HG02763 (cell line): ENCODE measurements at regions not wholly inside any gene's neighbourhood (a gene's known extent, or its start where the extent isn't known, plus 50 kb on each side); places are given as distances from the start of the nearest gene placed in this dataset.
"Not testable (repeated sequence)": the region's sequence is repeated elsewhere in the genome, so short reads cannot be mapped to it uniquely, and the experiment has no call there.

Source experiments
- ATAC-seq: cut with Tn5 transposase; IDR thresholded peaks from one replicate; pipeline ENCODE4 v1.9.1; 2021; ENCODE audit warnings: mild to moderate bottlenecking, moderate library complexity; ENCODE audit not compliant: unreplicated experiment

DNA sequence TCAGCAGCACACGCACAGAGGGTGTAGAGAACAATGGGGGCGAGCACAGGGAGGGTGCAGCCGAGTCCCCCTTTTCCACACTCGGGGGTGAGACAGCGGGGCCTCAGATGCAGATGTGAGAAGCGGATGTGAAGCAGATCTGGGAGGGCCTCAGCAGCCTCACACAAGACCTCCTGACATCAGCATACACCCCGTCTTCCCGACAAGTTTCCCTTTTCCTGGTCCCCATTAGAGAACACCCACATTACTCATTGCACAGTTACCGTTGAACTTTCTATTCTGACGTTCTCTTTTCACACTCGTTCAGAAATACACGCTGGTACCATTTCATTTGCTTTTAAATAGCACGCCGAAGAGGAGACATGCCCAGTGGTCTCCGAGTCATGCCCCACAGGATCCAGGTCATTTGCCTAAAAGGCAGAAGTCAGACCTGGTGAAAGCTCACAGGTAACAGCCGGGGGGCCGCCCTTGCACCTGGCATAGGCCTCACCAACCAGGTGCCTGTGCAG lies 129.5 kb upstream of the ID2 start:
- ATAC-seq = peak; percentile 29

DNA sequence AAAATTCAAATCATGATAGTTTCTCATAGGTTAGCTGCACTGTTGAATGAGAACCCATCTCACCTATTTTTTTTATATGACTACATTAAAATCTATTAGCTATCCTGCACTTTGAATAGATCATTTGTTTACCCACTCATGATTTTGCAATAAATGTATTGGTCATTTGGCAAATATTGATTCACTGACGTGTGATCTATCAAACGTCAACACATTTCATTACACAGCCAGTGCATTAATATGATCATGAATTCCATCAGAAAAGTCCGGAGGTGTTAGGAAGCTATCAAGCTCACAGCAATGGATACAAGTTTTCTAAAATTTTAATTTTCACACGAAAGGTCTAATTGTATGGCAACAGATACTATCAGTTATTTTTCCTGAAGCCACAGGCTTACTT lies 128.2 kb upstream of the ID2 start:
- no peak for ATAC-seq

DNA sequence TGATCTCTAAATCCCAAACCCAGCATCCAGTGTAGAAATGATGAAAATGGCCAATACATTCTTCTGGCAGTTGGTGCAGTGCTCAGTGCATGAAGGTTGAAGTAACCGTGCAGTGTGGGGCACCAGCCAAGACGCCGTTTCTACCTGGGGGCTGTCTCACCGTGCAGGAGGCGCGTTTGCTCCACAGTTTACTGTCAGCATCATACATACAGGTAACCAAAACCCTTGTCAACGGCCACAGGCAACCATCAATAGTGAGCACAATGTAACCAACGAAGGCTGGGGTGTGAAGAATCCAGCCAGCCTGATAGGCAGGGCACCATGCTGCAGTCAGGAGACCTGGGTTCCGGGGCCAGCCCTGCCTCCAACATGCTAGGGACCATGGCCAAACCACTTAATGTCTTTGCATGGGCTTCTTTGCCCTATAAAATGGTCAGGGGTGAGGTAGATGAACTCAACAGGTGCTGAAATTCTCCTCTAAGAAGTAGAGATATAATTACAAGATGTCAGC lies 127.5 kb upstream of the ID2 start:
- no peak for ATAC-seq

DNA sequence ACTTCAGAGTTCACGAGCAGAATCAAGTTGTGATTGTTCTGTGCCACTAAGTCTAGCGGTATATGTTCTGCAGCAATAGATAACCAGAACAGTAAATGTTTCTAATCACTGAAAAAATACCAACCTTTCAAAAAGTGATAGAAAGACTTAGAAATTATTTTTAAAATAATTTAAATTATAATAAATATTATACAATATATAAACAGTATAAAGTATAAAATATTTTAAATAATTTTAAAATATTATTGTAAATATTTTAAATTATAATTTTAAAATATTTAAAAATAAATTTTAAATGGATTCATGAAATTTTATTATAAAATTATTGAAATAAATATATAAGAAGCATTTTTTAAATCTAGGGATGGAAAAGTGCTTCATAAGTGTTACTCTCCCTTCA lies 126.3 kb upstream of the ID2 start:
- ATAC-seq = no peak

DNA sequence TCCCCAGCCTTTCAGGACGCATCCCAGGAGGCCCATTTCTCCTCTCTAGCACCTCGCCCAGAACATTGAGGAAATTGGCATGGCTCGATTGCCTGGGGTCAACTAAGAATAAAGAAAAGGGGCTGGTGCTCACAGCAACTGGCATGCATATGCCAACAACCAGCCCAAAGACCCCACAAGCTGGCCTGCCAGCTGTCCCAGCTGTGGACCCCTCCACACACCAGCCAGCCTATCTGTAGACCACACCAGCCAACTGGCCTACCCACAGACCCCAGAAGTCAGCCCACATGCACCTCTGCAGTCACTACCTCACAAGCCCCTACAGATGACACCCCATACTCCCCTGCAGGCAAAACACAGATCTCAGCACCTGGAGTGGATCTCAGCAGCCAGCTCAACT lies 123.8 kb upstream of the ID2 start:
- no peak for ATAC-seq

DNA sequence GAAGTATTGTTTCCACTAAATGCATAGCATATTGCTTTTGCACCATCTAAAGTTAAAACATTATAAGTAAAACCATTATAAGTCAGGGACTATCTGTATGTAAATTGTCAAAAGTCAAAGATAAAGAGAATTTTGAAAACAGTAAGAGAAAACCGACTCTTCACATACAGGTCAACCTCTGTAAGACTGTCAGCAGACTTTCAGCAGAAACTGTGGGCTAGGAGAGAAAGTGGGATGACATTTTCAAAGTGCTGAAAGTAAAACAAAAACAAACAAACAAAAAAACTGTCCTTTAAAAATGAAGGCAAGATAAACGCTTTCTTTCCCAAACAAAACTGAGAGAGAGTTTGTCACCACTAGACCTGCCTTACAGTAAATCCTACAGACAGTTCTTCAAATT lies 122.9 kb upstream of the ID2 start:
- ATAC-seq = no peak

DNA sequence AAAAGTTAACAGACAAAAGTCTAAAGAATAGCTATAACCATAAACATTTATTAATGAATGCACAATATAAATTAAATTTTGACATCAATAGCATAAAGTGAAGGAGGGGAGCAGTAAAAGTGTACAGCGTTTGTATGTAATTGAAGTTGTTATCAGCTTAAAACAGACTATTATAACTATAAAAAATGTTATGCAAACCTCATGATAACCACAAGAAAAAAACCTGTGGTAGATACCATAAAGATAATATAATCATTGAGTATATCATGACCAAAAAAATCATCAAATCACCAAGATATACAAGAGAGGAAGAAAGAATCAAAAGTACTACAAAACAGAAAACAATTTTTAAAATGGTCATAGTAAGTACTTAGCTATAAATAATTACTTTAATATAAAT lies 122.1 kb upstream of the ID2 start:
- ATAC-seq = no peak

DNA sequence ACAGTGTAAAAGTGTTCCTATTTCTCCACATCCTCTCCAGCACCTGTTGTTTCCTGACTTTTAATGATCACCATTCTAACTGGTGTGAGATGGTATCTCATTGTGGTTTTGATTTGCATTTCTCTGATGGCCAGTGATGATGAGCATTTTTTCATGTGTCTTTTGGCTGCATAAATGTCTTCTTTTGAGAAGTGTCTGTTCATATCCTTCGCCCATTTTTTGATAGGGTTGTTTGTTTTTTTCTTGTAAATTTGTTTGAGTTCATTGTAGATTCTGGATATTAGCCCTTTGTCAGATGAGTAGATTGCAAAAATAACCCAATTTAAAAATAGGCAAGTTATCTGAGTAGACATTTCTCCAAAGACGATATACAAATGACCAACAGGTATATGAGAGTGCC lies 120.2 kb upstream of the ID2 start:
- not testable (repeated sequence) for ATAC-seq

DNA sequence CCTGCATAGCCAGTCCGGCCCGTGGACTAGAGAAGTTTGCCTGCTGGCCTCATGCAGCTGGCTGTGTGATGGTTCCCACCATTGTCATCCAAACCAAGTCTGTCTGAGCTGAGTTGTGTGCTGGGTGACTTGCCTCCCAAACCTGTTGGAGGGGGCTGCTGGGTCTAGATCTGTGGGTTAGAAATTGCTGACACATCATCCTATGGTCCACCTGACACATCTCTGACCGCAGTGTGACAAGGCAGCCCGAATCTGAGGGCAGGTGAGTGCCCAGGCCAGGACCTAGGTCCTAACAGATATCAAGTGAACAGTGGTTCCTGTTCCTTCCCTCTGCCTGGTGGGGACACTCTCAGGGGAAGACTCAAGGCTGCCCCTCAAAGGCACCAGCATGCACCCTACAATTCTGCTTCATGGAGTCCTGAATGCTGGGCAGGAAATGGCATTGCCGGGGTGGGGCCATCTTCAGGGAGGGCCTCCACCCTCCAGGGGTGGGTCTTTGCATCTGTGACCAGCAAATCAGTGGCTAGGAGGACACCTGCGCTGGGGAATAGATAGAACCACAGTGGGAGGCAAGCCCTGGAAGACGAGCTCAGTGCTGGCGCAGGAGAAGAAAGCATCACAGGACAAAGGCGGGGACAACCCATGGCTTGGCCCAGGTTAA lies 117.9 kb upstream of the ID2 start:
- no peak for ATAC-seq

DNA sequence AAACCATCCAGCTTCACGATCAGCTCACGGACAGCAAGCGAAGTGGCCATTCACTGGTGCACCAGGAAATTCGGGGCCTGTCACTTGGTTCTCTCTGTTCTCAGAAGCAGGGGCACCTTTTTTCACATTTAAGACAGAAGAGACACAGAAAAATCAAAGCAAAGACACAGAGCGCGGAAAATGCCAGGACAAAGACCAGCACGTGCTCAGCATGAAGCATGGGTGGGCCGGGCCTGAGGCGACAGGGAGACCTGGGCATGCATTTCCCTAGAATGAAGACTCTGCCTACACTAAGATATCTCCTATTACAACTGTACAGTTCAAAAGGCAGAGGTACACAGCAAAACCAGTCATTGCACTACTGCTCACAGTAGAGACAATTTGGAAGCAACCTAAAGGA lies 117.4 kb upstream of the ID2 start:
- no peak for ATAC-seq

DNA sequence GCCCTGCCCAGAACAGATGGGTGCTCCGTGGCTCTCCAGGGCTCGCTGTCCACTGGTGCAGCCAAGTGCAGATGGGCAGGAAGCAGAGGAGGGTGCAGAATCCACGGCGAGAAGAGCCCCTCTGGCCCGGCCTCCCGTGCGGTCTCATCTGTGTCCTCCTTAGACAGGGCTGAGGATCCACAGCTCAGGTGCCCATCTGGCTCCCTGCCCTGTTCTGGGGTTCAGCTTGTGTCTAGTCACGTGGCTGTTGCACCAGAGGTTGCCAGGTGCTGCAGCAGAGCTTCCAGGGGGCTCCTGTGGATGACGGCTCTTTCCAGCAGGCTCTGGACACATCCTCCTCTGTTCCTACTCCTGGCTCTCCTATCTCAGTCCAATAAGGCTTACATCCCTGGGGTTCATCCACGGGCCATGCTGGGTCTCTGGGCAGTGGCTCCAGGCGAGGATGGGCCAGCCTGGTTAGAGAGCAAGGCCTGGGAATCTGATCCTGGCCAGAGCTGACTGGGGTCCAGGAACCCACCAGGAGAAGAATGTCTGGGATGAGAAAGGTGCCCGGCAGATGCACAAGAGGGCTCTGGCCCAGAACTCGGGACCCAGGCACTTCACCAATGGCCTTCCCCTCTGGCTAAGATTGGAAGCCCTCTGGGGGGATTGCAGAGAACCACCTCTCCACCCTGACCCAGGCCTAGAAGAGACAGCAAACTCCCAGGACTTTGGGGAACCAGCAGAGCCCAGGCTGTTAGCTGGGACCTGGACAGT lies 116.3 kb upstream of the ID2 start:
- ATAC-seq = no peak

DNA sequence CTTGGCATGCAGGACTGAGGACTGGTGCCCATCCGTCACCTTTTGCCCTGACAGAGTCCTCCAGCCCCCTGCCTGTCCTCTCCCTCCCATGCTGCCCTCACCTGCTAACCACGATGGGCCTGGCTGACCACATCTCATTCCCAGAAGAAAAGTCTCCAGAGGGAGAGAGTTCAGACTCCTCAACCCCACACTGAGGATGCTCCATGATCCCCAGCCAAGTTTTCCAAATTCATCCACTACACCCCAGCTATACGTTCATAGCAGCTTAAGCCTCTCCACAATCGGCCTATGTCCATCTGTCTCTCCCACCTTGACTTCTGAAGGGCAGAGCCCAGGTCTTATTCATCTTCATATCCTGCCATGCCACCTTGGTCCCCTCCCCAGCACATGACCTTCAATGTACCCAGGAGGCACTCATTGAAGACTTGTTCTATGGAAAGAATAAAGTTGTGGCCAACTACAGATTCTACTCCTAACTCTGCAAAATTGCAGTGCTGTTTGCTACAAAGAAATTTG lies 115.6 kb upstream of the ID2 start:
- no peak for ATAC-seq

DNA sequence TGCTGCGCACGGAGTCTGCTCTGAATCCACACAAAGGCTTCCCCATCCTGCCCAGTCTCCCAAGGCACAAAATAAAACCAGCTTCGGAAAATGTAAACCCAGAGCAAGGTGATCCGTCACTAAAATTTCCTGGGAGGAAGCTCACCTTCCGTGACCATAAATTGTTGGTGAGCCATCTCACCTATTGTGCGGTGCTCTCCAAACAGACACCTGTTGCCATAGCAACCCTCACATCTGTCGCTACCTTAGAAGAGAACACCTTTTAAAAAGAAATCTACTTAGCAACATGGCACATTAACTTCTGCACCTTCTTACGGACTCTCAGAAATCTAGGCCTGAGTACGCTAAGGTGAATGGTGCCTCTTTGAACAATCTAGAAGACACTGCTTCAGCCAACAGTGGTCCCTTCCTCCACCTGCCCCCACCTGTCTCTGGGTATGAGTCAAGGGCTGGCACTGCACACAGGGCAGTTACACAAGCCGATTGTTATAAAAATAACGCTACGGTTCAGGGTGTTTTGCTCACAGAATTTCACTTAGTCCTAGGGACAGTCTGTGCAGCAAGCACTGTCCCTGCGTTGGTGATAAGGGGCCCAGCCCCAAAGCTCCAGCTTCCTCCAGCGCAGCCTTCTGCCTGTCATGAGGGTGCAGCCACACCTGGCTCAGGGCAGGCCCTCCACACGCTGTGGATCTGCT lies 114.9 kb upstream of the ID2 start:
- no peak for ATAC-seq

DNA sequence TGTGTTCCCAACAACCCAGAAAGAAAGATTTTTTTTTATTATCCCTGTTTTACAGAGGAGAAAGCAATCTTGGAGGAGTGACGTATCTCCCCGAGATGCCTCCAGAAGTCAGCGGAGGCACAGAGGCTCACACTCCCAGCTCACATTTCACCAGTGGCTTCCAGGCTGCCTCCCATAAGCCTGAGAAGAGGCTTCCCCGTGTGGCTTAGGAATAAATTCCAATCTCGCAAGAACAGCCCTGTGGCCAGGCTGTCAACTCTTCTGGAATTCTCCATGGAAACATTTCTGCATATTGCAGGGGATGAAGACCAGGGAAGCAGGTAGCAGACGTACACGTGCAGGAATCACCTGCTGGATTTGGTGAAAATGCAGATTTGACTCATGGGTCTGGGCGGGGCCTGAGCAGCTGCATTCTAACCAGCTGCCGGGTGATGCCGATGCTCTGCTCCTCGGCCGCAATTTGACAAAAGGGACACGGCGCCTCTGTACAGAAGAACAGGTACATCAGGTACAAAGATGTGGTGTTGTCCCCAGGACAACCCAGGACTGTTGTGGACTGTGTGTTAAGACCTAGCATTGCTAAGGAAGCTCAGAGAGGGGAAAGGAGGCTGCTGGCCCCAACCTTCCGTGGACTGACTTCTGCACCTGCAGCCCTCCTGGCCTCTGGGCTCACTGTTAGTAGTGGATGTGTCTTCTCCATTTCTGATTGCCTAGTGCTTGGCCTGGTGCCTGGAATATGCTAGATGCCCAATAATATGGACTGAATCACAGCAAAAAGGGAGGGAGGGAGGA lies 114.2 kb upstream of the ID2 start:
- no peak for ATAC-seq

DNA sequence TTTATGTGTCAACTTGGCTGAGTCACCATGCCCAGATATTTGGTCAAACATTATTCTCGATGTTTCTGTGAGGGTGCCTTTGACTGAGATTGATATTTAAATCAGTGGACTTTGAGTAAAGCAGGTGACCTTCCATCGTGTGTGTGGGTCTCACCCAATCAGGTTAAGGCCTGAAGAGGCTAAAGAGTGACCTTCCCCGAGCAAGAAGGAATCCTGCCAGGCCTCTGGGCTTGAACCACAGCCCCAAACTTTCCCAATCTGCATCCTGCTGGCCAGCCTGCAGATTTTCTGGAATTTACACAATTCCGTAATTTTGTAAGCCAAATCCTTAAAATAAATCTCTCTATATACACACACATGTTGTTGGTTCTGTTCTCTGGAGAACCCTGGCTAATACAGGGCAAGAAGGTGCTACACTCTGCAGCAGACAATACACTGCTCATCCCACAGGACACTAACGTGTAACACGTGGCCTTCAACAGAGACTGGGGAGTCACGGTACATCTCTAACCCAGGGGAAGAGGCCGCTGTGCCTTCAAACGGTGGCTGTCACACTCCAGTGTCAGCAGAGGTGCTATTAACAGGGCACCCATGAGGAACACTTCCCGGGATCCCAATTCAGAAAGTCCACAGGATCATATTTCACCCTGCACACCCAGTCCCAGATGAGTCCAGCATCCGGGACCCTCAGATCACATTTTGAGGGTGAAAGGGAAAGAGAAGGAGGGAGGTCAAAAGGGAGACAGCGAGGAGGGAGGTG lies 113.1 kb upstream of the ID2 start:
- ATAC-seq = no peak

DNA sequence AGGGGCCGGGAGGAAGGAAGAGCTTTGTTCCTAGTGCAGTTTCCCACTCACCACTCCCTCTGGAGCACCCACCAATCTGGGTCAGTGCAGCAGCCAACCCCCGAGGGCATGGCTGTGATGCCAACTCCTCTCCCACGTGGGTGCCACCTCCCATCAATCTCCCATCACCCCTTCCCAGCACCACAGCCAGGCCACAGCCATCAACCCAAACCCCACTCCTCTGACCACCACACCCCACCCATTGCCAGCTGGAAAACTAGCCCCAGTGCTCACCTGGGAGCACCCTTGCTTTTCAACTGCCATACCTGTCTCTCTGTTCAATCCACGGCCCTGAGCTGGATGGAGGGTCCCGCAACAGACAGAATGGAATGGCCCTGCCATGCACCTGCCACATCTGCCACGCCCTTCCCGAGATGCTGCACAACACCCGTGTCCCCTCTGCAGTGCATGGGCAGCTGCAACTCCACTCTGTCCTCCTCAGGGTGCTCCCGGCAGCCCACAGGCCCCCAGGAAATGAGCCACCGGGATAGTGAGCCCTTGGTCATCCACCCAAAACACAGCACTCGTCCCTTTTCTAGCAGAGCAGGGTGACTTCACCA lies 112.4 kb upstream of the ID2 start:
- no peak for ATAC-seq

DNA sequence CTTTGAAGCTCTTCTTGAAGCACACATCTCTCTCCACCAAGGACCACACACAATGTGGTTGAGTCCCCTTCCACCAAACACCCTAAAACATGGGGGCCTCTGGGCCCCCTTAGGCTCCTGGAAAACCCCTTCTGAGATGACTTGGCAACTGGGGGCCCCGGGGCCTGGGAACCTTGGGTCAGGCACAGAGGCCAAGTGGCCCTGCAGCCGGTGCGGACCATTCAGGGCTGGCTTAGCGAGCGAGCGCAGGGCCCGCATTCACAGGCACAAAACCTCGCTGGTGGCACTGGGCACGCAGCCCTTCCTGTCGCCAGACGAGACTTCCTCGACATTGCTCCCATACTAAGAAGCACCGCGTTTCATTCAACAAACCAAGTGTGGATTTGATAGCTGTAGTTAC lies 111.2 kb upstream of the ID2 start:
- no peak for ATAC-seq

DNA sequence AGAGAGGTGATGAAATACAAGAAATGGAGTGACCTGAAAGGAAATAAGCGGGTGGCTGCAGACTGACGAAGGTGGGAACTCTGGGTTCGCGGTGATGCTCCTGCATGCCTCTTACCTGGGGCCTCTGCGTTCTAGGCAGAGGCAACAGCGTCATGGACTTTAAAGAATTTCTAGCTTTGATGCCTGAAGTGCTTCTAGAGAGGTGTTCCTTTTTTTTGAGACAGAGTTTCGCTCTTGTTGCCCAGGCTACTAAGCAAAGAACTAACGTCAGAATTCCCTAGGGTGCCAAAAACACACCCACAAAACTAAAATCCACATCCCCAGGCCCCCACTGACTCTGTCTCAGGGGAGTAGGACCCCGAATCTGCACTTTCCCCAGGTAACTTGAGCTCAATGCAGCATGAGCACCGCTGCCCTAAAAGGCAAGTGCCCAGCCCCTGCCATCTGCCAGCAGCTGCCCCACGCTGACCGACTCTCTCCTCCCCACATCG lies 110.5 kb upstream of the ID2 start:
- no peak for ATAC-seq

DNA sequence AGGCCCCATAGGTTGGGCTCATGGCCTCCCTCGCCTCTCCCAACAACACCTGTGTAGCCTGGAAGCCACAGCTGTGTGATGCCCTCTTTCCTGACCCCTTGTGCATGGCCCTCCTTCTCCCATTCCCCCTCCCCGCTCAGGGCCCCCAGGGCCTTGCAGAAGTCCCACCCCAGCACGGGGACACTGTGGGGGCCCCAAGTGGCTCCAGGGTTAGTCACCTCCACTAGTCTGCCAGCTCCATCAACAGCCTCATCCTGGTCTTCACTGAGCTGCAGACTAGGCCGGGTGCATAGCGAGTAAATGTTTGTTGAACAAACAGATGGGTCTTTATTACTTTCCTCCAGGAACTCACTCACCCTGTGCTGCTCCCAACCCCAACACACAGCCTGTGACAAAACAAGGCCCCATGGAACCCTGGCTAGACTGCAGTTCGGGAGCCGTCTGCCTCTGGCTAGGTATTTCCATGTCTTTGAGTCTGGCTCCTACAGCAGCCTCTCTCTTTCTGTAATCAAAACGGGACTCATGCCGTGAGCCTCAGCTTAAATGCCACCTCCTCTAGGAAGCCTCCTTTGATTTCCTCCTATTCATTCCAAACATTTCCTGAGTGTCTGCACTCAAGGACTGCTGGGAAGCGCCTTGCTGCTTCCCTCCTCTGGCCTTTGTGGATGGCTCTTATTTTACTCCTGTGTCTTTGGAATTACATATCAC lies 109.9 kb upstream of the ID2 start:
- no peak for ATAC-seq
